HEK293 (cell line): ENCODE measurements at regions not wholly inside any gene's neighbourhood (a gene's known extent, or its start where the extent isn't known, plus 50 kb on each side); places are given as distances from the start of the nearest gene placed in this dataset.

Experiments used
- CTCF ChIA-PET: fragments of 350-600 bp; formaldehyde crosslinking; extraction: SDS; loops from one replicate; lab custom pipeline; 2021; ENCODE audit warnings: antibody characterized with exemption; lab: Yijun Ruan, JAX
- POLR2A ChIA-PET: fragments of 300-600 bp; formaldehyde crosslinking; extraction: SDS; loops from one replicate; lab custom pipeline; 2020; ENCODE audit warnings: antibody characterized with exemption, inconsistent platforms; lab: Yijun Ruan, JAX
- H3K27ac ChIP-seq: fragments of 200-500 bp; sonication (Bioruptor generic); 2 replicates; pipeline ENCODE4 v1.5.1; 2014; ENCODE audit warnings: low read depth, low read length, control low read depth, inconsistent platforms; ENCODE audit errors: extremely low read depth
- H3K36me3 ChIP-seq, 2 experiments: fragments of 200-500 bp in 1 of 2; sonication (Bioruptor generic) in 1 of 2; 1 replicate in 1 of 2; 2 replicates in 1 of 2; pipeline ENCODE4 v1.5.1; 2014 to 2017; ENCODE audit warnings: inconsistent platforms in 2 of 2, low read length in 2 of 2; ENCODE audit not compliant: control insufficient read depth in 2 of 2, insufficient read depth in 1 of 2
- H3K4me1 ChIP-seq: fragments of 200-500 bp; sonication (Bioruptor generic); 2 replicates; pipeline ENCODE4 v1.5.1; 2014; ENCODE audit warnings: mild to moderate bottlenecking, low read length, inconsistent platforms; ENCODE audit not compliant: control insufficient read depth, insufficient read depth
- H3K4me3 ChIP-seq: 2 replicates; pipeline ENCODE4 v1.5.1; 2011; ENCODE audit warnings: low read depth, mild to moderate bottlenecking, control low read depth, low read length, moderate library complexity
- H3K9me3 ChIP-seq: fragments of 200-500 bp; sonication (Bioruptor generic); 2 replicates; pipeline ENCODE4 v1.5.1; 2014; ENCODE audit warnings: low read depth, low read length, inconsistent platforms; ENCODE audit not compliant: control insufficient read depth, insufficient read depth
- ATF2 ChIP-seq: fragments of 450-650 bp; formaldehyde crosslinking; IDR thresholded peaks from 2 replicates; pipeline ENCODE4 v1.5.1; 2016; ENCODE audit warnings: missing biosample characterization, missing genetic modification characterization, low read depth
- EGR2 ChIP-seq: fragments of 450-650 bp; formaldehyde crosslinking; IDR thresholded peaks from 2 replicates; pipeline ENCODE4 v1.5.1; 2016; ENCODE audit warnings: low read depth, missing biosample characterization, missing genetic modification characterization
- HOXC10 ChIP-seq: sonication (generic); formaldehyde crosslinking; IDR thresholded peaks from 2 replicates; pipeline ENCODE4 v1.8.1; 2023; ENCODE audit warnings: mild to moderate bottlenecking, missing genetic modification reagents
- PATZ1 ChIP-seq: fragments of 450-650 bp; formaldehyde crosslinking; IDR thresholded peaks from 2 replicates; pipeline ENCODE4 v1.5.1; 2016; ENCODE audit warnings: missing biosample characterization, missing genetic modification characterization
- REPIN1 ChIP-seq: fragments of 450-650 bp; formaldehyde crosslinking; IDR thresholded peaks from 2 replicates; pipeline ENCODE4 v1.5.1; 2017; ENCODE audit warnings: missing biosample characterization, missing genetic modification characterization, low read depth
- SP2 ChIP-seq: fragments of 450-650 bp; formaldehyde crosslinking; IDR thresholded peaks from 2 replicates; pipeline ENCODE4 v1.5.1; 2016; ENCODE audit warnings: missing biosample characterization, missing genetic modification characterization
- TCF7L2 ChIP-seq: IDR thresholded peaks from 2 replicates; pipeline ENCODE4 v1.6.1; 2011; ENCODE audit warnings: low read depth, mild to moderate bottlenecking, inconsistent platforms, low read length, moderate library complexity, borderline replicate concordance
- ZFHX2 ChIP-seq: fragments of 450-650 bp; formaldehyde crosslinking; conservative IDR thresholded peaks from 2 replicates; pipeline ENCODE4 v1.5.1; 2016; ENCODE audit warnings: missing biosample characterization, missing genetic modification characterization
- ZNF10 ChIP-seq: fragments of 450-650 bp; formaldehyde crosslinking; IDR thresholded peaks from 2 replicates; pipeline ENCODE4 v1.5.1; 2017; ENCODE audit warnings: missing biosample characterization, missing genetic modification characterization
- ZNF132 ChIP-seq: fragments of 450-650 bp; formaldehyde crosslinking; IDR thresholded peaks from 2 replicates; pipeline ENCODE4 v1.5.1; 2017; ENCODE audit warnings: missing biosample characterization, missing genetic modification characterization, borderline replicate concordance
- ZNF155 ChIP-seq: fragments of 450-650 bp; formaldehyde crosslinking; IDR thresholded peaks from 2 replicates; pipeline ENCODE4 v1.5.1; 2016; ENCODE audit warnings: missing biosample characterization, missing genetic modification characterization
- ZNF157 ChIP-seq: fragments of 450-650 bp; formaldehyde crosslinking; IDR thresholded peaks from 2 replicates; pipeline ENCODE4 v1.5.1; 2016; ENCODE audit warnings: missing biosample characterization, missing genetic modification characterization
- ZNF19 ChIP-seq: fragments of 450-650 bp; formaldehyde crosslinking; IDR thresholded peaks from 2 replicates; pipeline ENCODE4; 2016; ENCODE audit warnings: missing biosample characterization, missing genetic modification characterization, low read depth
- ZNF211 ChIP-seq: fragments of 450-650 bp; formaldehyde crosslinking; IDR thresholded peaks from 2 replicates; pipeline ENCODE4 v1.5.1; 2016; ENCODE audit warnings: low read depth, missing biosample characterization, missing genetic modification characterization
- ZNF23 ChIP-seq: fragments of 450-650 bp; formaldehyde crosslinking; IDR thresholded peaks from 2 replicates; pipeline ENCODE4 v1.5.1; 2016; ENCODE audit warnings: missing biosample characterization, missing genetic modification characterization, borderline replicate concordance
- ZNF266 ChIP-seq: fragments of 450-650 bp; formaldehyde crosslinking; IDR thresholded peaks from 2 replicates; pipeline ENCODE4 v1.5.1; 2016; ENCODE audit warnings: missing biosample characterization, missing genetic modification characterization, low read depth
- ZNF341 ChIP-seq: fragments of 450-650 bp; formaldehyde crosslinking; IDR thresholded peaks from 2 replicates; pipeline ENCODE4; 2016; ENCODE audit warnings: low read depth, missing biosample characterization, missing genetic modification characterization
- ZNF473 ChIP-seq: fragments of 450-650 bp; formaldehyde crosslinking; IDR thresholded peaks from 2 replicates; pipeline ENCODE4 v1.5.1; 2017; ENCODE audit warnings: missing biosample characterization, missing genetic modification characterization
- ZNF488 ChIP-seq: fragments of 450-650 bp; formaldehyde crosslinking; IDR thresholded peaks from 2 replicates; pipeline ENCODE4 v1.5.1; 2016; ENCODE audit warnings: missing biosample characterization, missing genetic modification characterization
- ZNF521 ChIP-seq: fragments of 450-650 bp; formaldehyde crosslinking; IDR thresholded peaks from 2 replicates; pipeline ENCODE4 v1.5.1; 2017; ENCODE audit warnings: missing biosample characterization, mild to moderate bottlenecking, missing genetic modification characterization
- ZNF549 ChIP-seq: fragments of 450-650 bp; IDR thresholded peaks from 2 replicates; pipeline ENCODE4 v1.5.1; 2018; ENCODE audit warnings: missing biosample characterization, missing genetic modification characterization, mild to moderate bottlenecking, inconsistent platforms, moderate library complexity
- ZNF664 ChIP-seq: fragments of 450-650 bp; formaldehyde crosslinking; IDR thresholded peaks from 2 replicates; pipeline ENCODE4 v1.5.1; 2016; ENCODE audit warnings: missing biosample characterization, missing genetic modification characterization
- ZNF692 ChIP-seq: fragments of 450-650 bp; formaldehyde crosslinking; IDR thresholded peaks from 2 replicates; pipeline ENCODE4 v1.5.1; 2016; ENCODE audit warnings: missing biosample characterization, missing genetic modification characterization
- ZNF76 ChIP-seq: fragments of 450-650 bp; formaldehyde crosslinking; IDR thresholded peaks from 2 replicates; pipeline ENCODE4; 2016; ENCODE audit warnings: low read depth, missing biosample characterization, missing genetic modification characterization, borderline replicate concordance
- ZNF777 ChIP-seq: fragments of 450-650 bp; formaldehyde crosslinking; IDR thresholded peaks from 2 replicates; pipeline ENCODE4 v1.5.1; 2017; ENCODE audit warnings: missing biosample characterization, missing genetic modification characterization, borderline replicate concordance

GRCh38 chr1:214727274-214727673 is 124.3 kb downstream of the CENPF start:
- Histone ChIP-seq H3K9me3 (no peaks in the 10 kb centered on the region), H3K4me3 (no peak overlapping the region), H3K27ac (no peak overlapping the region), H3K36me3 (no peaks in the 10 kb centered on the region), H3K4me1 (0 out of 2 replicates have a peak, but pooled peaks cover 2% of the 10 kb centered on the region)
- POLR2A ChIA-PET: no interaction called here
- CTCF ChIA-PET: no interaction called here
- TF ChIP-seq ZNF157 (no peak), ZFHX2 (peak; percentile 73), EGR2 (tag by site-specific recombination) (peak; percentile 59; the same call in 1 of the 2 replicates), ZNF692 (tag by site-specific recombination) (0 out of 2 replicates have a peak, but pooled peaks have one; percentile 42)

GRCh38 chr1:214739621-214740238 is 136.7 kb downstream of the CENPF start:
- Histone ChIP-seq H3K27ac (no peak overlapping the region), H3K4me3 (no peak overlapping the region), H3K36me3 (no peaks in the 10 kb centered on the region), H3K4me1 (no peaks in the 10 kb centered on the region), H3K9me3 (no peaks in the 10 kb centered on the region)
- CTCF ChIA-PET: interaction anchor here (0.6 kb wide), 1 partner anchor 56 kb away, joined by 4 read pairs; no protein-coding TSS in a partner anchor
- POLR2A ChIA-PET: no interaction called here
- no peak for TF ChIP-seq HOXC10 (CRISPR knock-in tag)
- TF ChIP-seq ZNF777: no peak
- TF ChIP-seq ZNF664 (tag by site-specific recombination): no peak
- no peak for TF ChIP-seq ZNF473 (tag by site-specific recombination)
- no peak for TF ChIP-seq SP2 (tag by site-specific recombination)
- TF ChIP-seq ZNF10 (tag by site-specific recombination): no peak
- no peak for TF ChIP-seq ZNF549 (tag by site-specific recombination)
- TF ChIP-seq ZNF521 (tag by site-specific recombination): no peak
- no peak for TF ChIP-seq TCF7L2
- TF ChIP-seq ZNF76 (tag by site-specific recombination): no peak
- TF ChIP-seq ZNF132 (tag by site-specific recombination): no peak
- no peak for TF ChIP-seq ATF2 (tag by site-specific recombination)

- Histone ChIP-seq H3K36me3 (no peaks in the 10 kb centered on the region), H3K27ac (no peak overlapping the region), H3K9me3 (no peaks in the 10 kb centered on the region), H3K4me3 (no peak overlapping the region), H3K4me1 (no peaks in the 10 kb centered on the region)
- POLR2A ChIA-PET: no interaction called here
- TF ChIP-seq ZNF211 (tag by site-specific recombination): no peak
- no peak for TF ChIP-seq REPIN1 (tag by site-specific recombination)
- TF ChIP-seq ZNF488 (tag by site-specific recombination): no peak
- no peak for TF ChIP-seq ZNF19 (tag by site-specific recombination)
- TF ChIP-seq ZNF777: no peak
- no peak for TF ChIP-seq PATZ1 (tag by site-specific recombination)
- TF ChIP-seq ZNF23 (tag by site-specific recombination): no peak
- TF ChIP-seq ZNF266 (tag by site-specific recombination): no peak
- TF ChIP-seq ZNF155 (tag by site-specific recombination): no peak
- TF ChIP-seq ZNF341 (tag by site-specific recombination): no peak
- CTCF ChIA-PET: no interaction called here
Measured at GRCh38 chr1:214740471-214740870, 137.5 kb downstream of the CENPF start.
